Gastroesophageal sphincter (tissue), 4 donors: ENCODE measurements at regions not wholly inside any gene's neighbourhood (a gene's known extent, or its start where the extent isn't known, plus 50 kb on each side); places are given as distances from the start of the nearest gene placed in this dataset.
"Not testable (repeated sequence)": the region's sequence is repeated elsewhere in the genome, so short reads cannot be mapped to it uniquely, and the experiment has no call there.

Source experiments
- ATAC-seq: fragments of 150-250 bp; one replicate; pipeline ENCODE4 v1.9.1; 2016; ENCODE audit warnings: mild to moderate bottlenecking, moderate library complexity
- H3K27ac ChIP-seq, 4 donors: fragments of 200-600 bp; sonication (generic) in 3 of 4; 1 replicate in 3 of 4; 2 replicates in 1 of 4; pipeline ENCODE4 v1.5.1; 2016 to 2019
- H3K27me3 ChIP-seq: fragments of 200-600 bp; sonication (generic); one replicate; pipeline ENCODE4 v1.5.1; 2019
- H3K36me3 ChIP-seq, 2 donors: fragments of 200-600 bp; sonication (generic); one replicate each; pipeline ENCODE4 v1.5.1; 2019; ENCODE audit warnings: control low read depth in 1 of 2
- H3K4me1 ChIP-seq, 3 donors: fragments of 200-600 bp; sonication (generic); 1 replicate in 2 of 3; 2 replicates in 1 of 3; pipeline ENCODE4 v1.5.1; 2016 to 2019; ENCODE audit warnings: control low read depth in 2 of 3
- H3K4me3 ChIP-seq, 2 donors: fragments of 200-600 bp; sonication (generic); one replicate each; pipeline ENCODE4 v1.5.1; 2019; ENCODE audit warnings: mild to moderate bottlenecking in 1 of 2, moderate library complexity in 1 of 2
- H3K9me3 ChIP-seq, 3 donors: fragments of 200-600 bp; sonication (generic); one replicate each; pipeline ENCODE4 v1.5.1; 2017 to 2019; ENCODE audit warnings: control low read depth in 2 of 3
- CTCF ChIP-seq, 4 experiments: fragments of 200-600 bp in 2 of 4; fragments of 450-650 bp in 2 of 4; sonication (generic) in 1 of 4; IDR thresholded peaks; one replicate each; pipeline ENCODE4 v1.5.1; 2017 to 2019; ENCODE audit warnings: antibody characterized with exemption in 4 of 4, mild to moderate bottlenecking in 2 of 4, moderate library complexity in 2 of 4
- EP300 ChIP-seq: sonication (generic); formaldehyde crosslinking; IDR thresholded peaks from one replicate; pipeline ENCODE4 v1.6.1; 2017; ENCODE audit warnings: antibody characterized with exemption, mild to moderate bottlenecking
- POLR2A ChIP-seq, 2 donors: fragments of 450-650 bp; IDR thresholded peaks; one replicate each; pipeline ENCODE4 v1.6.1; 2017; ENCODE audit warnings: antibody characterized with exemption in 2 of 2, mild to moderate bottlenecking in 2 of 2, moderate library complexity in 1 of 2
- POLR2AphosphoS5 ChIP-seq: sonication (generic); formaldehyde crosslinking; IDR thresholded peaks from one replicate; pipeline ENCODE4 v1.6.1; 2017; ENCODE audit warnings: antibody characterized with exemption
- WGBS, 2 donors: methylation state at CpG; one replicate each; pipeline ENCODE4 v1.1.5; 2018; ENCODE audit warnings: low coverage in 1 of 2; 5-methylcytosine and 5-hydroxymethylcytosine counted together

DNA sequence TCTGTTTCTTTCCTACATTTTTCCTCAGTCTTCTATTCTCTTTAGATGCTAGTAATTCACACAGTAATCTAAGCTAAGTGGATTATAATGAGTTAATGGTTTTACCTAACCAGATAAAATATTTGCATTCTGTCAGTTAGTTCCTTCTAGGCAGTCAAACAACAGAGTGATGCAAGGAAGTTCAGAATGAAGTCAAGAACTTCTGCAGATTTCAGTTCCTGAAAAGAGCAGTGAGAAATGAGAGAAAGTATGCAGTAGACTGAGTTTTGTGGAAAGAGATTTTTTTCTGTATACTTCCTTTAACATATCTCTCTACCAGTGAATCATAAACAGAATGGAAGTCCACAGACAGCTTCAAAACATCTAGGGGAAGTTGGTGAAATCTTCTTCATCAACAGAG, 774.0 kb upstream of the POU3F4 start:
- H3K4me3 ChIP-seq = no peak overlapping the region
- no peak for TF ChIP-seq EP300
- TF ChIP-seq CTCF (IDR thresholded peaks at IDR 0.05) = no peak
- TF ChIP-seq POLR2A (IDR thresholded peaks at IDR 0.05) = no peak
- no peak for TF ChIP-seq POLR2AphosphoS5
- H3K4me1 ChIP-seq = no peaks in the 10 kb centered on the region
- no peaks in the 10 kb centered on the region for H3K9me3 ChIP-seq
- ATAC-seq = no peak
- H3K36me3 ChIP-seq = no peaks in the 10 kb centered on the region
- H3K27ac ChIP-seq = no peak overlapping the region
- no peaks in the 10 kb centered on the region for H3K27me3 ChIP-seq

GRCh38 chrX:82738313-82738712, 769.8 kb upstream of the POU3F4 start:
- not testable (repeated sequence) for H3K9me3 ChIP-seq, H3K27ac ChIP-seq, H3K4me3 ChIP-seq, H3K27me3 ChIP-seq, H3K36me3 ChIP-seq, ATAC-seq, H3K4me1 ChIP-seq
- 100% methylated on average over 1 of the region's 20 CpGs; no CpG with 5 or more reads in 1 of the 2 donors for WGBS, 2 donors

GRCh38 chrX:82742351-82742750, 765.7 kb upstream of the POU3F4 start:
- Histone ChIP-seq H3K27ac (no peak overlapping the region), H3K27me3 (no peaks in the 10 kb centered on the region), H3K4me3 (no peak overlapping the region), H3K4me1 (no peaks in the 10 kb centered on the region), H3K36me3 (no peaks in the 10 kb centered on the region), H3K9me3 (no peaks in the 10 kb centered on the region)
- ATAC-seq = no peak
- TF ChIP-seq POLR2A (IDR thresholded peaks at IDR 0.05) = no peak
- no peak for TF ChIP-seq EP300
- no peak for TF ChIP-seq CTCF (IDR thresholded peaks at IDR 0.05)
- TF ChIP-seq POLR2AphosphoS5 = no peak
- 47 to 63% methylated on average over 3 of the region's 3 CpGs for WGBS, 2 donors

DNA sequence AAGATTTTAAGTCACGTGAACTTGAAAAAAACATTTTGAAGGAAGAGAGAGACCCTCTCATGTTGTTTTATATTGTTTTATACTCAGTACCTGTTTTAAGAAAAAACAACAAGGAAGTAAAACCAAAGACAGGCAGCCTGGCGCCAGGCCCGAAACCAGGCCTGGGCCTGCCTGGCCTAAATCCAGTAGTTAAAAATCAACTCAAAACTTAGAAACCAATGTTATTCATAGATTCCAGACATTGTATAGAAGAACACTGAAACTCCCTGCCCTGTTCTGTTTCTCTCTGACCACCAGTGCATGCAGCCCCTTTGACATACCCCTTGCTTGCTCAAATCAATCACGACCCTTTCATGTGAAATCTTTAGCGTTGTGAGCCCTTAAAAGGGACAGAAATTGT, 762.4 kb upstream of the POU3F4 start:
- ATAC-seq, H3K4me3 ChIP-seq, H3K27ac ChIP-seq, H3K36me3 ChIP-seq, H3K4me1 ChIP-seq, H3K27me3 ChIP-seq, H3K9me3 ChIP-seq: not testable (repeated sequence)
- WGBS, 2 donors = 58 to 74% methylated on average over 4 to 5 of the region's 5 CpGs

GRCh38 chrX:82748906-82749505, 759.1 kb upstream of the POU3F4 start:
- no peaks in the 10 kb centered on the region for H3K36me3 ChIP-seq
- no peak for ATAC-seq
- no peak overlapping the region for H3K27ac ChIP-seq
- TF ChIP-seq POLR2A (IDR thresholded peaks at IDR 0.05) (no peak), EP300 (no peak), CTCF (IDR thresholded peaks at IDR 0.05) (no peak), POLR2AphosphoS5 (no peak)
- H3K9me3 ChIP-seq = no peaks in the 10 kb centered on the region
- no peak overlapping the region for H3K4me3 ChIP-seq
- H3K4me1 ChIP-seq = no peaks in the 10 kb centered on the region
- no peaks in the 10 kb centered on the region for H3K27me3 ChIP-seq
- WGBS, 2 donors = 27 to 33% methylated on average over 1 to 2 of the region's 2 CpGs

- ATAC-seq = no peak
- Histone ChIP-seq H3K36me3 (no peaks in the 10 kb centered on the region), H3K27me3 (no peaks in the 10 kb centered on the region), H3K9me3 (no peaks in the 10 kb centered on the region), H3K27ac (no peak overlapping the region), H3K4me3 (no peak overlapping the region), H3K4me1 (no peaks in the 10 kb centered on the region)
- TF ChIP-seq POLR2A (IDR thresholded peaks at IDR 0.05) = no peak
- TF ChIP-seq EP300 = no peak
- TF ChIP-seq POLR2AphosphoS5 = no peak
- no peak for TF ChIP-seq CTCF (IDR thresholded peaks at IDR 0.05)
- 72 to 91% methylated on average over 6 of the region's 6 CpGs for WGBS, 2 donors
These were observed 751.8 kb upstream of the POU3F4 start for GRCh38 chrX:82756272-82756671.
